GM23338 (cell line): ENCODE measurements at regions not wholly inside any gene's neighbourhood (a gene's known extent, or its start where the extent isn't known, plus 50 kb on each side); places are given as distances from the start of the nearest gene placed in this dataset.

Experiments used
- ATAC-seq: fragments of 200-7000 bp; cut with Tn5 transposase; 3 replicates; pipeline ENCODE4 v1.9.1; 2020
- DNase-seq: peaks from one replicate; pipeline ENCODE4 v3.0.0-alpha.2; 2015; ENCODE audit warnings: low spot score
- H2AFZ ChIP-seq: fragments of 200-600 bp; sonication (generic); 2 replicates; pipeline ENCODE4 v1.8.0; 2016; ENCODE audit warnings: antibody characterized with exemption, mild to moderate bottlenecking, moderate library complexity
- H3F3A ChIP-seq: fragments of 200-600 bp; sonication (generic); replicated peaks from 2 replicates; pipeline ENCODE4 v1.8.0; 2017; ENCODE audit warnings: antibody characterized with exemption, mixed run types, low read depth
- H3K27ac ChIP-seq: fragments of 200-600 bp; sonication (generic); 2 replicates; pipeline ENCODE4 v1.6.1; 2016; ENCODE audit warnings: low read depth
- H3K27me3 ChIP-seq: fragments of 200-600 bp; sonication (generic); 2 replicates; pipeline ENCODE4 v1.8.0; 2016; ENCODE audit warnings: mild to moderate bottlenecking, mixed run types, moderate library complexity; ENCODE audit not compliant: insufficient read depth
- H3K36me3 ChIP-seq: fragments of 200-600 bp; sonication (generic); 2 replicates; pipeline ENCODE4 v1.8.0; 2016; ENCODE audit warnings: mild to moderate bottlenecking; ENCODE audit not compliant: insufficient read depth
- H3K4me1 ChIP-seq: fragments of 200-600 bp; sonication (generic); 2 replicates; pipeline ENCODE4 v1.8.0; 2016; ENCODE audit warnings: mild to moderate bottlenecking, moderate library complexity; ENCODE audit not compliant: insufficient read depth
- H3K4me2 ChIP-seq: fragments of 200-600 bp; sonication (generic); 2 replicates; pipeline ENCODE4 v1.7.1; 2017; ENCODE audit warnings: mixed run types
- H3K4me3 ChIP-seq: fragments of 200-600 bp; sonication (generic); 2 replicates; pipeline ENCODE4 v1.6.1; 2016; ENCODE audit warnings: mixed run types
- H3K79me2 ChIP-seq: fragments of 200-600 bp; sonication (generic); replicated peaks from 2 replicates; pipeline ENCODE4 v1.8.0; 2017; ENCODE audit warnings: mild to moderate bottlenecking; ENCODE audit not compliant: insufficient read depth
- H3K9me2 ChIP-seq: fragments of 200-600 bp; sonication (generic); 2 replicates; pipeline ENCODE4 v1.8.0; 2017; ENCODE audit not compliant: insufficient read depth
- H4K20me1 ChIP-seq: fragments of 200-600 bp; sonication (generic); replicated peaks from 2 replicates; pipeline ENCODE4 v1.8.0; 2017; ENCODE audit warnings: mild to moderate bottlenecking; ENCODE audit not compliant: insufficient read depth
- H3K27ac Mint-ChIP-seq: 2 replicates; pipeline ENCODE4 v1.8.0; 2020; ENCODE audit warnings: inconsistent platforms, mild to moderate bottlenecking, moderate library complexity, mixed read lengths
- H3K27me3 Mint-ChIP-seq: 3 replicates; pipeline ENCODE4 v1.8.0; 2022; ENCODE audit warnings: low read depth, mild to moderate bottlenecking, moderate library complexity, mixed read lengths, inconsistent platforms; ENCODE audit not compliant: insufficient read depth, poor library complexity
- H3K36me3 Mint-ChIP-seq: 3 replicates; pipeline ENCODE4 v1.8.0; 2021; ENCODE audit warnings: low read depth, mild to moderate bottlenecking, inconsistent platforms, moderate library complexity, mixed read lengths
- H3K4me1 Mint-ChIP-seq: 3 replicates; pipeline ENCODE4 v1.8.0; 2020; ENCODE audit warnings: mild to moderate bottlenecking, inconsistent platforms, mixed read lengths
- H3K4me3 Mint-ChIP-seq: 3 replicates; pipeline ENCODE4 v1.8.0; 2021; ENCODE audit warnings: moderate library complexity, mild to moderate bottlenecking, inconsistent platforms, mixed read lengths
- H3K9me3 Mint-ChIP-seq: 3 replicates; pipeline ENCODE4 v1.8.0; 2020; ENCODE audit warnings: moderate library complexity, mild to moderate bottlenecking, inconsistent platforms, mixed read lengths
- CREB1 ChIP-seq: fragments of 250-450 bp; sonication (Bioruptor Pico); IDR thresholded peaks from 2 replicates; pipeline ENCODE4 v1.5.0; 2020; ENCODE audit warnings: low read depth, mild to moderate bottlenecking, moderate library complexity
- CTCF ChIP-seq, 2 experiments: fragments of 200-600 bp in 1 of 2; sonication (generic) in 1 of 2; conservative IDR thresholded peaks; 2 replicates each; pipeline versions ENCODE4 v1.5.1 to v1.6.1; 2016 to 2017; ENCODE audit warnings: antibody characterized with exemption in 2 of 2, low read depth in 2 of 2, mild to moderate bottlenecking in 2 of 2, moderate library complexity in 1 of 2
- EZH2phosphoT487 ChIP-seq: fragments of 200-600 bp; sonication (generic); IDR thresholded peaks from one replicate; pipeline ENCODE4 v1.8.1; 2018; ENCODE audit warnings: antibody characterized with exemption; ENCODE audit not compliant: unreplicated experiment
- POLR2AphosphoS5 ChIP-seq: IDR thresholded peaks from 2 replicates; pipeline ENCODE4 v1.6.1; 2016; ENCODE audit warnings: antibody characterized with exemption, low read depth
- ZNF331 ChIP-seq: fragments of 250-450 bp; sonication (Bioruptor Pico); IDR thresholded peaks from 2 replicates; pipeline ENCODE4 v1.5.0; 2020; ENCODE audit warnings: low read depth, mild to moderate bottlenecking, moderate library complexity
- ZNF462 ChIP-seq: fragments of 250-450 bp; sonication (Bioruptor Pico); IDR thresholded peaks from 2 replicates; pipeline ENCODE4 v1.5.0; 2020; ENCODE audit warnings: mild to moderate bottlenecking, moderate library complexity

DNA sequence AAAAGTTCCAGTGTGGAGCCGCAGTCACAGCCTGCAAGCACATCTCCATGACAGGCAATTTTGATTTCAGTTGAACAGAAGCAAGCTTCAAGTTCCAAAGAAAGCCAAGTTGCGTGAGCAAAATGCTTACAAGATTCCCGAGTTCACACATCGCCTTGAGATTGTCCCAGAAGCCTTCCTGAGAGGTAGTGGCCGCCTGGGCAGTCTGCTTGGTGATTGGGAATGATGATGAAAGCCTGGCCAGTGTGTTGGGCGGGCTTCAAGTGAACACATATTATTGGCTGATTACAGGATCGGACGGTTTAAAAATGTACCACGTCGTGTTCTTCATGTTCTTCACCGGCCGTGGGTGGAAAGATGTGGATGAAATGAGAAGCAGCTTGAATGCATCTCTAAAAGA, 185.5 kb downstream of the FOXL1 start:
- H3K4me1 ChIP-seq, result peaks cover 11% of the 10 kb centered on the region
- no peak overlapping the region for H2AFZ ChIP-seq
- H3K9me2 ChIP-seq, result no peaks in the 10 kb centered on the region
- peaks cover 38% of the 10 kb centered on the region for H3K4me1 Mint-ChIP-seq
- no peaks in the 10 kb centered on the region for H3F3A ChIP-seq
- no peaks in the 10 kb centered on the region for H4K20me1 ChIP-seq
- peaks cover 22% of the 10 kb centered on the region for H3K27me3 Mint-ChIP-seq
- H3K9me3 Mint-ChIP-seq, result no peaks in the 10 kb centered on the region
- H3K27ac ChIP-seq, result no peak overlapping the region
- peaks cover 9% of the 10 kb centered on the region for H3K27me3 ChIP-seq
- ATAC-seq (no peak), DNase-seq (no peak)
- H3K79me2 ChIP-seq, result no peaks in the 10 kb centered on the region
- H3K4me2 ChIP-seq, result no peak overlapping the region
- H3K4me3 Mint-ChIP-seq, result no peak overlapping the region
- no peaks in the 10 kb centered on the region for H3K36me3 ChIP-seq
- no peak overlapping the region for H3K4me3 ChIP-seq
- no peaks in the 10 kb centered on the region for H3K36me3 Mint-ChIP-seq
- no peak overlapping the region for H3K27ac Mint-ChIP-seq
- no peak for TF ChIP-seq ZNF331 (CRISPR knock-in tag)
- no peak for TF ChIP-seq ZNF462
- TF ChIP-seq POLR2AphosphoS5, result no peak
- TF ChIP-seq CREB1 (CRISPR knock-in tag), result no peak
- no peak for TF ChIP-seq EZH2phosphoT487

GRCh38 chr16:86764551-86764950, 186.2 kb downstream of the FOXL1 start:
- Histone ChIP-seq H2AFZ (no peak overlapping the region), H3K4me2 (no peak overlapping the region), H3K36me3 (no peaks in the 10 kb centered on the region), H3K9me2 (no peaks in the 10 kb centered on the region), H3K27ac (no peak overlapping the region), H3K79me2 (no peaks in the 10 kb centered on the region), H3F3A (no peaks in the 10 kb centered on the region), H3K27me3 (peaks cover 9% of the 10 kb centered on the region), H4K20me1 (no peaks in the 10 kb centered on the region), H3K4me3 (no peak overlapping the region), H3K4me1 (peaks cover 6% of the 10 kb centered on the region)
- Mint-ChIP-seq H3K4me3 (no peak overlapping the region), H3K27me3 (peaks cover 22% of the 10 kb centered on the region), H3K36me3 (no peaks in the 10 kb centered on the region), H3K4me1 (peaks cover 31% of the 10 kb centered on the region), H3K27ac (no peak overlapping the region), H3K9me3 (no peaks in the 10 kb centered on the region)
- DNase-seq (no peak), ATAC-seq (no peak)
- TF ChIP-seq POLR2AphosphoS5, result no peak
- no peak for TF ChIP-seq CTCF (conservative IDR thresholded peaks at IDR 0.05; ENCODE audit: low read depth in 2 of 2)
- TF ChIP-seq ZNF331 (CRISPR knock-in tag), result no peak
